SK-N-SH (cell line): ENCODE measurements at regions not wholly inside any gene's neighbourhood (a gene's known extent, or its start where the extent isn't known, plus 50 kb on each side); places are given as distances from the start of the nearest gene placed in this dataset.
A peak's percentile ranks its signal among the peaks of the same experiment; 100 is the strongest.

Source experiments
- CTCF ChIA-PET: fragments of 300-600, 350-600 bp; formaldehyde crosslinking; extraction: SDS; loops from one replicate; lab custom pipeline; 2021; lab: Yijun Ruan, JAX
- POLR2A ChIA-PET: fragments of 350-600 bp; sonication (Branson Sonifier 250); formaldehyde crosslinking; extraction: SDS; loops from one replicate; lab custom pipeline; 2020; ENCODE audit warnings: antibody characterized with exemption, inconsistent platforms; lab: Yijun Ruan, JAX
- DNase-seq: peaks from one replicate; pipeline ENCODE4 v3.0.0; 2012
- H2AFZ ChIP-seq: fragments of 200-600 bp; sonication (generic); 2 replicates; pipeline ENCODE4 v1.8.1; 2016; ENCODE audit warnings: antibody characterized with exemption, mild to moderate bottlenecking, low read depth
- H3F3A ChIP-seq: fragments of 200-600 bp; sonication (generic); replicated peaks from 2 replicates; pipeline ENCODE3; 2016; ENCODE audit warnings: antibody characterized with exemption, mild to moderate bottlenecking; ENCODE audit not compliant: insufficient read depth
- H3K27ac ChIP-seq, 2 experiments: fragments of 200-500 bp in 1 of 2; fragments of 200-600 bp in 1 of 2; sonication (Bioruptor generic) in 1 of 2; sonication (generic), shearing (Covaris generic) in 1 of 2; 2 replicates each; pipeline versions ENCODE4 v1.5.1 to v1.6.1; 2014 to 2016; ENCODE audit warnings: low read depth in 2 of 2, inconsistent platforms in 1 of 2, low read length in 1 of 2, mild to moderate bottlenecking in 1 of 2, mixed read lengths in 1 of 2
- H3K27me3 ChIP-seq: fragments of 200-600 bp; sonication (generic), shearing (Covaris generic); 2 replicates; pipeline ENCODE4 v1.6.1; 2016; ENCODE audit warnings: mixed run types; ENCODE audit not compliant: insufficient read depth
- H3K36me3 ChIP-seq, 2 experiments: fragments of 200-500 bp in 1 of 2; fragments of 200-600 bp in 1 of 2; sonication (Bioruptor generic) in 1 of 2; sonication (generic) in 1 of 2; replicated peaks in 1 of 2; 2 replicates each; pipeline versions ENCODE3 to v1.5.1; 2014 to 2016; ENCODE audit warnings: low read length in 1 of 2, mild to moderate bottlenecking in 1 of 2; ENCODE audit not compliant: insufficient read depth in 2 of 2, control insufficient read depth in 1 of 2
- H3K4me1 ChIP-seq, 2 experiments: fragments of 200-500 bp in 1 of 2; fragments of 200-600 bp in 1 of 2; sonication (Bioruptor generic) in 1 of 2; sonication (generic), shearing (Covaris generic) in 1 of 2; 2 replicates each; pipeline versions ENCODE4 v1.5.1 to v1.6.1; 2014 to 2016; ENCODE audit warnings: low read depth in 1 of 2, low read length in 1 of 2, mixed run types in 1 of 2; ENCODE audit not compliant: insufficient read depth in 2 of 2, control insufficient read depth in 1 of 2
- H3K4me2 ChIP-seq: fragments of 200-600 bp; sonication (generic), shearing (Covaris generic); 2 replicates; pipeline ENCODE4 v1.6.1; 2017; ENCODE audit warnings: mixed run types
- H3K4me3 ChIP-seq, 2 experiments: fragments of 200-500 bp in 1 of 2; fragments of 200-600 bp in 1 of 2; sonication (Bioruptor generic) in 1 of 2; sonication (generic), shearing (Covaris generic) in 1 of 2; 2 replicates each; pipeline versions ENCODE4 v1.5.1 to v1.8.1; 2014 to 2016; ENCODE audit warnings: low read depth in 2 of 2, inconsistent platforms in 1 of 2, low read length in 1 of 2, mild to moderate bottlenecking in 1 of 2, mixed read lengths in 1 of 2, moderate library complexity in 1 of 2
- H3K79me2 ChIP-seq: fragments of 200-600 bp; sonication (generic); 2 replicates; pipeline ENCODE4 v1.8.1; 2017; ENCODE audit warnings: mild to moderate bottlenecking; ENCODE audit not compliant: insufficient read depth
- H3K9ac ChIP-seq: fragments of 200-600 bp; sonication (generic); 2 replicates; pipeline ENCODE4 v1.6.1; 2017; ENCODE audit warnings: mixed run types
- H3K9me2 ChIP-seq: fragments of 200-600 bp; sonication (generic); 2 replicates; pipeline ENCODE4 v1.6.1; 2017; ENCODE audit warnings: mixed run types
- H3K9me3 ChIP-seq: fragments of 200-600 bp; sonication (generic); 2 replicates; pipeline ENCODE4 v1.6.1; 2017; ENCODE audit warnings: mixed run types, mild to moderate bottlenecking, moderate library complexity
- H4K20me1 ChIP-seq: fragments of 200-600 bp; sonication (generic); 2 replicates; pipeline ENCODE4 v1.6.1; 2017; ENCODE audit warnings: mild to moderate bottlenecking, mixed run types; ENCODE audit not compliant: insufficient read depth
- EP300 ChIP-seq, 2 experiments: IDR thresholded peaks; 2 replicates each; pipeline versions ENCODE4 v1.4.0 to v1.6.1; 2012; ENCODE audit warnings: borderline replicate concordance in 1 of 2, low read depth in 1 of 2, low read length in 1 of 2
- EZH2phosphoT487 ChIP-seq: fragments of 200-600 bp; sonication (generic); IDR thresholded peaks from 2 replicates; pipeline ENCODE4 v1.6.1; 2017; ENCODE audit warnings: low read depth, mixed run types, mild to moderate bottlenecking, antibody characterized with exemption, moderate library complexity, borderline replicate concordance
- GATA2 ChIP-seq: sonication (generic); formaldehyde crosslinking; IDR thresholded peaks from 2 replicates; pipeline ENCODE4 v1.5.0; 2020; ENCODE audit warnings: mild to moderate bottlenecking, missing genetic modification reagents
- MEF2A ChIP-seq: IDR thresholded peaks from 2 replicates; pipeline ENCODE4 v1.4.0; 2012; ENCODE audit warnings: low read depth, borderline replicate concordance
- MXI1 ChIP-seq: IDR thresholded peaks from 2 replicates; pipeline ENCODE4 v1.6.1; 2012; ENCODE audit warnings: mild to moderate bottlenecking, low read depth, low read length, improper control_type of control experiment
- NRF1 ChIP-seq: IDR thresholded peaks from 2 replicates; pipeline ENCODE4 v1.6.1; 2012; ENCODE audit warnings: low read depth, mild to moderate bottlenecking, low read length
- POLR2AphosphoS5 ChIP-seq: IDR thresholded peaks from 2 replicates; pipeline ENCODE4 v1.6.1; 2012; ENCODE audit warnings: low read depth, low read length
- RCOR1 ChIP-seq: fragments of 150-350 bp; IDR thresholded peaks from 2 replicates; pipeline ENCODE4 v1.6.1; 2017; ENCODE audit warnings: antibody characterized with exemption, low read length
- SMC3 ChIP-seq: IDR thresholded peaks from 2 replicates; pipeline ENCODE4 v1.6.1; 2012; ENCODE audit warnings: low read depth, low read length, improper control_type of control experiment
- TCF12 ChIP-seq: IDR thresholded peaks from 2 replicates; pipeline ENCODE4 v1.4.0; 2012
- WGBS: methylation state at CpG from one replicate; pipeline ENCODE4 v1.1.6; 2017; ENCODE audit warnings: low lambda C conversion rate; 5-methylcytosine and 5-hydroxymethylcytosine counted together
- TF ChIP-seq, protein P1 (sequence below): fragments of 150-350 bp; IDR thresholded peaks from 2 replicates; pipeline ENCODE4 v1.6.1; 2017; ENCODE audit warnings: antibody characterized with exemption, low read length, low read depth, borderline replicate concordance
- TF ChIP-seq, protein P2 (sequence below): IDR thresholded peaks from 2 replicates; pipeline ENCODE4; 2012

DNA sequence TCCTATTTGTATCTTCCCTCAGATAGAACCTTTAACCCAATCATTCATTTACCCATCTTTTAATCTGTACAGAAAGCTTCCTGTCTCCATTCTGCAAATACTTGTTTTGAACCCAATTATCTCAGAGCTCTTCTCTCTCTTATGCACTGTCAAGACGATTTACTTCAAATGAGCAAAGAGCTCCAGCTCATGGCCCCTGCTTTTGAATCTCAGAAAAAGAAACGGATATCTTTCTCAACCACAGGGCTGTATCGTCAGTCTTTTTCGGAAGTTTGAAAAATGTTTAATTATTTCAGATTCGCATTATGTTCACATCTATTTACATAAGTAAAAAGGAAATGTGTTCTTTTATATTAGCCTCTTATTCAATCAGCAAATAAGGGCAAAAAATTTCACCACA, 322.7 kb upstream of the NBEA start:
- ChIA-PET CTCF (interaction anchor here (1.2 kb wide), 1 partner anchor 12 kb away, joined by 3 read pairs; no protein-coding TSS in a partner anchor), POLR2A (no interaction called here)
- Histone ChIP-seq H3K9me2 (no peaks in the 10 kb centered on the region), H3K27ac (no peak overlapping the region), H3K9me3 (no peaks in the 10 kb centered on the region), H2AFZ (no peak overlapping the region), H3F3A (no peaks in the 10 kb centered on the region), H3K4me2 (no peak overlapping the region), H3K4me3 (no peak overlapping the region), H4K20me1 (no peaks in the 10 kb centered on the region), H3K27me3 (no peaks in the 10 kb centered on the region), H3K9ac (no peak overlapping the region), H3K4me1 (no peaks in the 10 kb centered on the region; a peak in 2 of 4 replicates), H3K79me2 (no peaks in the 10 kb centered on the region), H3K36me3 (no peaks in the 10 kb centered on the region)
- 92% methylated on average over 5 of the region's 5 CpGs for WGBS
- no peak for DNase-seq
- TF ChIP-seq GATA2 (CRISPR knock-in tag) (no peak), NRF1 (no peak), SMC3 (no peak), EZH2phosphoT487 (no peak), POLR2AphosphoS5 (no peak)
- TF ChIP-seq, protein P1, sequence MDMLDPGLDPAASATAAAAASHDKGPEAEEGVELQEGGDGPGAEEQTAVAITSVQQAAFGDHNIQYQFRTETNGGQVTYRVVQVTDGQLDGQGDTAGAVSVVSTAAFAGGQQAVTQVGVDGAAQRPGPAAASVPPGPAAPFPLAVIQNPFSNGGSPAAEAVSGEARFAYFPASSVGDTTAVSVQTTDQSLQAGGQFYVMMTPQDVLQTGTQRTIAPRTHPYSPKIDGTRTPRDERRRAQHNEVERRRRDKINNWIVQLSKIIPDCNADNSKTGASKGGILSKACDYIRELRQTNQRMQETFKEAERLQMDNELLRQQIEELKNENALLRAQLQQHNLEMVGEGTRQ: no peak
- TF ChIP-seq, protein P2, sequence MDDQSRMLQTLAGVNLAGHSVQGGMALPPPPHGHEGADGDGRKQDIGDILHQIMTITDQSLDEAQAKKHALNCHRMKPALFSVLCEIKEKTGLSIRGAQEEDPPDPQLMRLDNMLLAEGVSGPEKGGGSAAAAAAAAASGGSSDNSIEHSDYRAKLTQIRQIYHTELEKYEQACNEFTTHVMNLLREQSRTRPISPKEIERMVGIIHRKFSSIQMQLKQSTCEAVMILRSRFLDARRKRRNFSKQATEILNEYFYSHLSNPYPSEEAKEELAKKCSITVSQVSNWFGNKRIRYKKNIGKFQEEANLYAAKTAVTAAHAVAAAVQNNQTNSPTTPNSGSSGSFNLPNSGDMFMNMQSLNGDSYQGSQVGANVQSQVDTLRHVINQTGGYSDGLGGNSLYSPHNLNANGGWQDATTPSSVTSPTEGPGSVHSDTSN: no peak

DNA sequence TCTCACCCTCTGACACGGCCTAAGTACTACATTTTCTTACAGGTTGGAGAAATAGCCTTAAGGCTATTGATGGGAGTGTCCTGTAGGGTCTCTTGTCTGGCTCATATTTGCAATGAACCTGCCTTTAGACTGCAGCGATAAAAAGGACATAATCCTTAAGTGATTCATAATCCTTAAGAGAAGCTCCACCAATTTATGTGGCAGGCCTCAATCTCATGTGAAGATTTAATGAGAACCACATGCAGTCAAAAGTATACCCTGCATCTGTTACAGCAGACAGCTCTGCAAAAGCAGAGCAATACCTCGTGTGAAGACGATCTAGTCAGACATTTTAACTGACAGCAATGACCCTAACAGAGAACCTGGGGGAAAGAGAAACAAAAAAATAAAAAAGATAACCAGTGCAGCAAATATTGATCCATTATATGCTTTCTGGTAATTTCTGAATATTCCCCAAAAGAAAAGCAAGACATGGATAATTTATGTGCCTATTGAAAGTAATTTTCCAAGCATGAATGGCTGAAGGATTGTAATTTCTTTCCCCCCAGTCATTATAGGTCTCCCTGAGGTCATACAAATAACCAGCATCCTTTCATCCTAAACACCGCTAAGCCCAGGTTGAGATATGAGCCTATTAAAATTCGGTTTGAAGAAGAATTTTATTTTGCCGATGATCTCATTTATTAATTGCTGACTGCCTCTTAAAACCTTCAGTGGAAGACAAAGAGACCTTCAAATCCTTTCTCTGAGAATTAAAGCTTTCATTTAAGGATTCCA, 321.8 kb upstream of the NBEA start:
- Histone ChIP-seq H3K79me2 (no peaks in the 10 kb centered on the region), H4K20me1 (no peaks in the 10 kb centered on the region), H3K4me1 (no peaks in the 10 kb centered on the region; a peak in 2 of 4 replicates), H3K36me3 (no peaks in the 10 kb centered on the region), H3K27me3 (no peaks in the 10 kb centered on the region), H3K9ac (no peak overlapping the region), H3K27ac (peak overlapping the region in 1 of 2 experiments; percentile 58; a peak in 2 of 4 replicates), H3K4me2 (no peak overlapping the region), H3F3A (no peaks in the 10 kb centered on the region), H3K9me3 (no peaks in the 10 kb centered on the region), H3K9me2 (no peaks in the 10 kb centered on the region), H3K4me3 (no peak overlapping the region), H2AFZ (no peak overlapping the region)
- peak; percentile 37 for DNase-seq
- POLR2A ChIA-PET: no interaction called here
- TF ChIP-seq EP300 (IDR thresholded peaks at IDR 0.05; ENCODE audit: borderline replicate concordance in 1 of 2, low read depth in 1 of 2, low read length in 1 of 2) (peak in 1 of 2 experiments; percentile 32; a peak in 1 of 4 replicates), MXI1 (peak; percentile 74; the same call in 1 of the 2 replicates), TCF12 (peak; percentile 52), RCOR1 (no peak), MEF2A (no peak)
- TF ChIP-seq, protein P2: 0 out of 2 replicates have a peak, but pooled peaks have one; percentile 15
- CTCF ChIA-PET: interaction anchor here (0.8 kb wide), 1 partner anchor 17 kb away, joined by 3 read pairs; no protein-coding TSS in a partner anchor
- WGBS: 55% methylated on average over 7 of the region's 7 CpGs
